ENCODE measurements at regions not wholly inside any gene's neighbourhood (a gene's known extent, or its start where the extent isn't known, plus 50 kb on each side); places are given as distances from the start of the nearest gene placed in this dataset.

DNA sequence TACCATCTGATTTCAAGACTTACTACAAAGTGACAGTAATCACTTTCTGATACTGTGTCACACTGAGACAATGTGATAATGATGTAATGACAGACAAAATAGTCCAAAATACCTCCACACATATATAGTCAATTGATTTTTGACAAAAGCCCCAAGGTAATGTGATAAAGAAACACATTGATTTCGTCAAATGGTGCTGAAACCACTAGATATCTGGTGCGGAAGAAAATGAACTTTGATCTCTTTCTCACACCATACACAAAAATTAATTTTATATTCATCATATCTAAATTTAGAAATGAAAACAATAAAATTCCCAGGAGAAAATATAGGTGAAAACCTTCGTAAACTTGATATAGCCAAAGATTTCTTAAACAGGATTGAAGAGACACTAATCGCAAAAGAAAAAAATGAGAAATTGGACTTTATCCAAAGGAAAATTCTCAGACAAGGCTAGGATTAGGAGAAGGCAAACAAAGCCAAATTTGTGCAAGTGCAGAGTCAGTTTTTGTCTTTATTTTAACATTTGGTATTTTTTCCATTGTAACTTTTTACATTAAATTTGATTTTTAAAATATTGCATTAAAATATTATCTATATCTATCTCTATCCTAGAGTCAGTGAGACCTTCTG is 739.9 kb downstream of the DIAPH3 start:
- ChIA-PET POLR2A (no interaction called here), CTCF (no interaction called here)
- 100% methylated on average over 2 of the region's 4 CpGs for WGBS (ENCODE audit: insufficient coverage)
- Histone ChIP-seq H3K4me3 (ENCODE audit: control insufficient read depth in 1 of 7, extremely low read depth in 1 of 7, insufficient read depth in 4 of 7, low read depth in 2 of 7, low read length in 6 of 7) (no peak overlapping the region), H3K4me1 (ENCODE audit: control extremely low read depth in 1 of 4, control insufficient read depth in 4 of 4, insufficient read depth in 4 of 4, low read length in 3 of 4) (no peaks in the 10 kb centered on the region), H3K27ac (ENCODE audit: insufficient read depth in 1 of 2, low read depth in 1 of 2, low read length in 2 of 2, poor library complexity in 1 of 2, severe bottlenecking in 2 of 2) (no peak overlapping the region), H3K36me3 (ENCODE audit: control insufficient read depth in 4 of 4, insufficient read depth in 4 of 4, low read length in 3 of 4) (no peaks in the 10 kb centered on the region), H3K9me3 (ENCODE audit: control extremely low read depth in 1 of 5, control insufficient read depth in 4 of 5, insufficient read depth in 2 of 5, low read depth in 1 of 5, low read length in 4 of 5) (peaks cover 0 to 7% (median 2%) of the 10 kb centered on the region in 5 experiments), H3K27me3 (replicated peaks in 2 of 5; ENCODE audit: control insufficient read depth in 4 of 5, insufficient read depth in 5 of 5, low read length in 4 of 5) (peaks cover 0 to 3% (median 0%) of the 10 kb centered on the region in 5 experiments)
- no peak for DNase-seq

DNA sequence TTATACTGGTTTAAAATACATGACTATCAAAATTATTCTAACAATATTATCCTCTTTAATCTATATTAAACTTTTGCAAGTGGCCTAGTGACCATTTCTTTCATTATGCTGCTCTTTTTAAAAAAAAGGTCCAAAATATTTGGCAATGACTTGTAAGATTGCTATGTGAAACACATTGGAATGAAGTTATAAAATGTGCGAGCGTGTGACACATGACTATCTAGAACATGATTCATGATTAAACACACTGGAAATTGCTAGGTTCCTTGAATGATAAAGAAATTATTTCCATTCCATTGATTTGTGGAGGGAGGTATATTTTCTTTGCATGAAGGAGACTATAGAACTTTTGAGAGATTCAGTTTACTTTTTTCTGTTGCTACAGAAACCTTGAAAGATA is 739.1 kb downstream of the DIAPH3 start:
- no peaks in the 10 kb centered on the region for H3K36me3 ChIP-seq (ENCODE audit: control insufficient read depth in 4 of 4, insufficient read depth in 4 of 4, low read length in 3 of 4)
- H3K27ac ChIP-seq (ENCODE audit: insufficient read depth in 1 of 2, low read depth in 1 of 2, low read length in 2 of 2, poor library complexity in 1 of 2, severe bottlenecking in 2 of 2): no peak overlapping the region
- ChIA-PET CTCF (no interaction called here), POLR2A (no interaction called here)
- WGBS (ENCODE audit: insufficient coverage): no CpG with 5 or more reads among the region's 2 CpGs
- peaks cover 0 to 5% (median 3%) of the 10 kb centered on the region in 5 experiments for H3K9me3 ChIP-seq (ENCODE audit: control extremely low read depth in 1 of 5, control insufficient read depth in 4 of 5, insufficient read depth in 2 of 5, low read depth in 1 of 5, low read length in 4 of 5)
- DNase-seq: no peak
- H3K4me3 ChIP-seq (ENCODE audit: control insufficient read depth in 1 of 7, extremely low read depth in 1 of 7, insufficient read depth in 4 of 7, low read depth in 2 of 7, low read length in 6 of 7): no peak overlapping the region
- peaks cover 0 to 3% (median 0%) of the 10 kb centered on the region in 5 experiments for H3K27me3 ChIP-seq (replicated peaks in 2 of 5; ENCODE audit: control insufficient read depth in 4 of 5, insufficient read depth in 5 of 5, low read length in 4 of 5)
- no peaks in the 10 kb centered on the region for H3K4me1 ChIP-seq (ENCODE audit: control extremely low read depth in 1 of 4, control insufficient read depth in 4 of 4, insufficient read depth in 4 of 4, low read length in 3 of 4)

DNA sequence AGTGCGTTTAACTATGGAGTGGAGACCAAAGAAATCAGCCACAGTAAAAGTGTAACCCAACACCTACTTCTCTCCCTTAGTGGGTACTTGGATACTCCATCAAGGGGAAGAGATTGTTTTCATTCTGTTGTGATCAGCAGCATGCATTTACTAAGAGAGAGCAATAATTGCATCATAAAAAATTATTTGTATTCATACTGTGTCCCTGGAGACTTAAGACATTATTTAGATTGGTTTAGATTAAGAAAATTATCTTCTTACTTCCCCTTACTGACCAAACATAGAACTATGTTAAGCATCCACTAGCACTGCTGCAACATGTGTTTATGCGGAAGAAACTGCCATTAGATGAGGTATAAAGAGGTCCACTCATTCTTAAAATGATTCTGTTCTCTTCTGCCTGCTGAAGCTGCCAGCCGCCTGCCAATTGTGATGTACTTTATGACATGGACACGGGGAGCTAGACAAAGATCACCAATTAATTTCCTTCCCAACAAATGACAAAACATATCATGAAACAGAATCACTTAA is 738.5 kb downstream of the DIAPH3 start:
- no peak for DNase-seq
- WGBS (ENCODE audit: insufficient coverage): 80% methylated on average over 2 of the region's 4 CpGs
- no peaks in the 10 kb centered on the region for H3K4me1 ChIP-seq (ENCODE audit: control extremely low read depth in 1 of 4, control insufficient read depth in 4 of 4, insufficient read depth in 4 of 4, low read length in 3 of 4)
- H3K27me3 ChIP-seq (replicated peaks in 2 of 5; ENCODE audit: control insufficient read depth in 4 of 5, insufficient read depth in 5 of 5, low read length in 4 of 5): peaks cover 0 to 3% (median 0%) of the 10 kb centered on the region in 5 experiments
- H3K27ac ChIP-seq (ENCODE audit: insufficient read depth in 1 of 2, low read depth in 1 of 2, low read length in 2 of 2, poor library complexity in 1 of 2, severe bottlenecking in 2 of 2): no peak overlapping the region
- peaks cover 0 to 3% (median 1%) of the 10 kb centered on the region in 5 experiments for H3K9me3 ChIP-seq (ENCODE audit: control extremely low read depth in 1 of 5, control insufficient read depth in 4 of 5, insufficient read depth in 2 of 5, low read depth in 1 of 5, low read length in 4 of 5)
- H3K4me3 ChIP-seq (ENCODE audit: control insufficient read depth in 1 of 7, extremely low read depth in 1 of 7, insufficient read depth in 4 of 7, low read depth in 2 of 7, low read length in 6 of 7): no peak overlapping the region
- H3K36me3 ChIP-seq (ENCODE audit: control insufficient read depth in 4 of 4, insufficient read depth in 4 of 4, low read length in 3 of 4): no peaks in the 10 kb centered on the region
- POLR2A ChIA-PET: no interaction called here
- CTCF ChIA-PET: no interaction called here

DNA sequence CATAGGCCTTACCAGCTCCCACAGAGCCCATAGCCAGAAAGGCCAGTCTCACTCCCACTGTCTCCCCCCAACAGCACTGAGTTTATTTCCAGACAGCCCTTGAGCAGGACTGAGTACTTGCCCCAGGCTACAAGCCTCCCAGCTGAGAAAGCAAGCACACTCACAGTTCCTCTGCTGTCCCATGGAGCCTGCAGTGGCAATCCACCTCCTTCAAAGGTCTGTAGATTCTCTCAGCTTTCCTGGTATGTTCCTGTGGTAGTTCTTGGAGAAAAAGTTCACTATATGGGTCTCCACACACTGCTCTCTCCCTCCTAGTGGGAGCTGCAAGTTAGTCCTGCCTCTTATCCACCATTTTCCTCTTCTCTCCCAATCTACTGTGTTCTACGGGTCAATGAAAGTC is 728.7 kb downstream of the DIAPH3 start:
- H3K4me1 ChIP-seq (ENCODE audit: control extremely low read depth in 1 of 4, control insufficient read depth in 4 of 4, insufficient read depth in 4 of 4, low read length in 3 of 4): peaks cover 0 to 9% (median 5%) of the 10 kb centered on the region in 4 experiments
- no peak overlapping the region for H3K27ac ChIP-seq (ENCODE audit: insufficient read depth in 1 of 2, low read depth in 1 of 2, low read length in 2 of 2, poor library complexity in 1 of 2, severe bottlenecking in 2 of 2)
- no peaks in the 10 kb centered on the region for H3K36me3 ChIP-seq (ENCODE audit: control insufficient read depth in 4 of 4, insufficient read depth in 4 of 4, low read length in 3 of 4)
- CTCF ChIA-PET: no interaction called here
- peaks cover 2 to 25% (median 7%) of the 10 kb centered on the region in 5 experiments for H3K9me3 ChIP-seq (ENCODE audit: control extremely low read depth in 1 of 5, control insufficient read depth in 4 of 5, insufficient read depth in 2 of 5, low read depth in 1 of 5, low read length in 4 of 5)
- no peak for DNase-seq
- no peak overlapping the region for H3K4me3 ChIP-seq (ENCODE audit: control insufficient read depth in 1 of 7, extremely low read depth in 1 of 7, insufficient read depth in 4 of 7, low read depth in 2 of 7, low read length in 6 of 7)
- 100% methylated on average over 1 of the region's 1 CpG for WGBS (ENCODE audit: insufficient coverage)
- H3K27me3 ChIP-seq (replicated peaks in 2 of 5; ENCODE audit: control insufficient read depth in 4 of 5, insufficient read depth in 5 of 5, low read length in 4 of 5): no peaks in the 10 kb centered on the region
- POLR2A ChIA-PET: no interaction called here

DNA sequence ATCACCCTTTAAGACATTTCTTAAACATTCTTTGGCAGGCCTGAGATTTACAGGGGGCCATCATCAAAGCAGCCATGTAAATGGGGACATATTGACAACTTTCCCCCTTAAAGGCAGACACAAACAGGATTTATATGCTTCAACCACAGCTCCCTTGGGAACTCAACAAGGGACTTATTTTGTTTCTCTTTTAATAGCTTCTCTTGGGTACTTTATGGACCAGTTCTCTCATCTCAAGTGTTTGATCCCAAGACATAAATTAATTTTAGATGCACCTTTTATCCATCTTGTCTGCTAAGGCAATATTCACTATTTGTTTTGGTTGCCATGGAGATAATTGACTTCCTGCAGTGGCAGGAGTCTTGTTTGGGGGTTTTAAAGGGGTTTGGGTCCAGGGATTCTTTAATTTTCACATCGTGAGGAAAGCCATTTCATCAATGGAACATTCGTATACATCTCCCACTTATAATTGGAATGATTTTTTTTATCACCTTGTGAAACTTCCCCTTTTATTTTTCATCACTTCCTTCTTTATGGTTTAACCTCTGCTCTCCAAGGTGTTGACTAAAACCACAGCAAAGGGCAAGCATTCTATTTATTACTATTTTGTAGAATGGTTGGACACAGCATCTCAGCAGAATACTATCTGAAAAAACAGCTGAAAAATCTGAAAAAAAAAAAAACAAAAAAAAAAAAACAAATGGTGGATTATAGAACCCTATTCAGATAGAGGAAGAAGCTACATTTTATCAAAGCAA is 726.0 kb downstream of the DIAPH3 start:
- no peaks in the 10 kb centered on the region for H3K36me3 ChIP-seq (ENCODE audit: control insufficient read depth in 4 of 4, insufficient read depth in 4 of 4, low read length in 3 of 4)
- no peak overlapping the region for H3K4me3 ChIP-seq (ENCODE audit: control insufficient read depth in 1 of 7, extremely low read depth in 1 of 7, insufficient read depth in 4 of 7, low read depth in 2 of 7, low read length in 6 of 7)
- ChIA-PET CTCF (interaction anchor here (0.6 to 1.0 kb wide), 2 partner anchors 46 to 130 kb away, joined by 3 to 4 read pairs; no protein-coding TSS in a partner anchor), POLR2A (no interaction called here)
- 20% methylated on average over 2 of the region's 2 CpGs for WGBS (ENCODE audit: insufficient coverage)
- peaks cover 2 to 21% (median 5%) of the 10 kb centered on the region in 5 experiments for H3K9me3 ChIP-seq (ENCODE audit: control extremely low read depth in 1 of 5, control insufficient read depth in 4 of 5, insufficient read depth in 2 of 5, low read depth in 1 of 5, low read length in 4 of 5)
- peak; percentile 69 to 86 (median 85) for DNase-seq
- no peaks in the 10 kb centered on the region for H3K27me3 ChIP-seq (replicated peaks in 2 of 5; ENCODE audit: control insufficient read depth in 4 of 5, insufficient read depth in 5 of 5, low read length in 4 of 5)
- H3K4me1 ChIP-seq (ENCODE audit: control extremely low read depth in 1 of 4, control insufficient read depth in 4 of 4, insufficient read depth in 4 of 4, low read length in 3 of 4): peaks cover 0 to 24% (median 14%) of the 10 kb centered on the region in 4 experiments
- no peak overlapping the region for H3K27ac ChIP-seq (ENCODE audit: insufficient read depth in 1 of 2, low read depth in 1 of 2, low read length in 2 of 2, poor library complexity in 1 of 2, severe bottlenecking in 2 of 2)

DNA sequence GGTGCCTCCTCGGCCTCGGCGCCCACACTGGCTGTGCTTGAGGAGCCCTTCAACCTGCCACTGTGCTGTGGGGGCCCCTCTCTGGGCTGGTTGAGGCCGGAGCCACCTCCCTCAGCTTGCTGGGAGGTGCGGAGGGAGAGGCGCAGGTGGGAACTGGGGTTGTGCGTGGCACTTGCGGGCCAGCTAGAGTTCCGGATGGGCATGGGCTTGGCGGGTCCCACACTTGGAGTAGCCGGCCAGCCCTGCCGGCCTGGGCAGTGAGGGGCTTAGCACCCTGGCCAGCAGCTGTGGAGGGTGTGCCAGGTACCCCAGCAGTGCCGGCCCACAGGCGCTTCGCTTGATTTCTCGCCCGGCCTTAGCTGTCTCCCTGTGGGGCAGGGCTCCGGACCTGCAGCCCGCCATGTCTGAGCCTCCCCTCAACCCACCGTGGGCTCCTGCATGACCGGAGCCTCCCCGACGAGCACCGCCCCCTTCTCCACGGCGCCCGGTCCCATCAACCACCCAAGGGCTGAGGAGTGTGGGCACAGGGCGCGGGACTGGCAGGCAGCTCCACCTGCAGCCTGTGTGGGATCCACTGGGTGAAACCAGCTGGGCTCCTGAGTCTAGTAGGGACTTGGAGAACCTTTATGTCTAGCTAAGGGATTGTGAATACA is 723.8 kb downstream of the DIAPH3 start:
- H3K36me3 ChIP-seq (ENCODE audit: control insufficient read depth in 4 of 4, insufficient read depth in 4 of 4, low read length in 3 of 4): no peaks in the 10 kb centered on the region
- ChIA-PET CTCF (interaction anchor here (1.4 to 1.6 kb wide), 2 partner anchors 39 to 48 kb away, joined by 3 to 4 read pairs; no protein-coding TSS in a partner anchor), POLR2A (no interaction called here)
- H3K9me3 ChIP-seq (ENCODE audit: control extremely low read depth in 1 of 5, control insufficient read depth in 4 of 5, insufficient read depth in 2 of 5, low read depth in 1 of 5, low read length in 4 of 5): peaks cover 0 to 2% (median 0%) of the 10 kb centered on the region in 5 experiments
- no peak overlapping the region for H3K27ac ChIP-seq (ENCODE audit: insufficient read depth in 1 of 2, low read depth in 1 of 2, low read length in 2 of 2, poor library complexity in 1 of 2, severe bottlenecking in 2 of 2)
- no peaks in the 10 kb centered on the region for H3K27me3 ChIP-seq (replicated peaks in 2 of 5; ENCODE audit: control insufficient read depth in 4 of 5, insufficient read depth in 5 of 5, low read length in 4 of 5)
- peaks cover 4 to 43% (median 24%) of the 10 kb centered on the region in 4 experiments for H3K4me1 ChIP-seq (ENCODE audit: control extremely low read depth in 1 of 4, control insufficient read depth in 4 of 4, insufficient read depth in 4 of 4, low read length in 3 of 4)
- H3K4me3 ChIP-seq (ENCODE audit: control insufficient read depth in 1 of 7, extremely low read depth in 1 of 7, insufficient read depth in 4 of 7, low read depth in 2 of 7, low read length in 6 of 7): no peak overlapping the region
- WGBS (ENCODE audit: insufficient coverage): 86% methylated on average over 24 of the region's 29 CpGs
- DNase-seq: no peak
